ENCODE measurements at regions not wholly inside any gene's neighbourhood (a gene's known extent, or its start where the extent isn't known, plus 50 kb on each side); places are given as distances from the start of the nearest gene placed in this dataset.

GRCh38 chr2:121132762-121133107, 152.3 kb downstream of the TFCP2L1 start:
- DNase-seq (ENCODE audit: insufficient read length, low spot score) (no peak), FAIRE-seq (no peak)
- no peak for TF ChIP-seq CTCF (IDR thresholded peaks at IDR 0.05; ENCODE audit: insufficient read depth, missing control alignments)

GRCh38 chr2:121133551-121134319, 151.3 kb downstream of the TFCP2L1 start:
- DNase-seq (ENCODE audit: insufficient read length, low spot score) (no peak), FAIRE-seq (no peak)
- TF ChIP-seq CTCF (IDR thresholded peaks at IDR 0.05; ENCODE audit: insufficient read depth, missing control alignments) = no peak

GRCh38 chr2:121134728-121135127, 150.3 kb downstream of the TFCP2L1 start:
- no peak for TF ChIP-seq CTCF (IDR thresholded peaks at IDR 0.05; ENCODE audit: insufficient read depth, missing control alignments)
- FAIRE-seq (no peak), DNase-seq (ENCODE audit: insufficient read length, low spot score) (no peak)

- FAIRE-seq = no peak
- no peak for TF ChIP-seq CTCF (IDR thresholded peaks at IDR 0.05; ENCODE audit: insufficient read depth, missing control alignments)
- DNase-seq (ENCODE audit: insufficient read length, low spot score) = no peak
Measured at GRCh38 chr2:121135168-121135853, 149.7 kb downstream of the TFCP2L1 start.

GRCh38 chr2:121136323-121136722, 148.7 kb downstream of the TFCP2L1 start:
- FAIRE-seq (no peak), DNase-seq (ENCODE audit: insufficient read length, low spot score) (no peak)

GRCh38 chr2:121137571-121137970, 147.4 kb downstream of the TFCP2L1 start:
- TF ChIP-seq CTCF (IDR thresholded peaks at IDR 0.05; ENCODE audit: insufficient read depth, missing control alignments) = no peak
- FAIRE-seq (no peak), DNase-seq (ENCODE audit: insufficient read length, low spot score) (no peak)

More at GRCh38 chr2:121136323-121136722, 148.7 kb downstream of the TFCP2L1 start:
- TF ChIP-seq CTCF (IDR thresholded peaks at IDR 0.05; ENCODE audit: insufficient read depth, missing control alignments) = no peak

- no peak for TF ChIP-seq CTCF (IDR thresholded peaks at IDR 0.05; ENCODE audit: insufficient read depth, missing control alignments)
- DNase-seq (ENCODE audit: insufficient read length, low spot score) (no peak), FAIRE-seq (no peak)
Measured at GRCh38 chr2:121140734-121141133, 144.3 kb downstream of the TFCP2L1 start.

All from D721Med (cell line).